Testis (tissue), 2 donors: ENCODE measurements at regions not wholly inside any gene's neighbourhood (a gene's known extent, or its start where the extent isn't known, plus 50 kb on each side); places are given as distances from the start of the nearest gene placed in this dataset.

Source experiments
- POLR2A ChIP-seq: fragments of 450-650 bp; IDR thresholded peaks from one replicate; pipeline ENCODE4 v1.6.1; 2017; ENCODE audit warnings: antibody characterized with exemption, mild to moderate bottlenecking, moderate library complexity
- TF ChIP-seq, protein P1 (sequence below), 3 experiments: fragments of 450-650 bp in 2 of 3; fragments of 200-600 bp in 1 of 3; sonication (generic) in 1 of 3; IDR thresholded peaks; one replicate each; pipeline ENCODE4 v1.5.1; 2016 to 2019; ENCODE audit warnings: antibody characterized with exemption in 3 of 3, mild to moderate bottlenecking in 2 of 3, moderate library complexity in 1 of 3

DNA sequence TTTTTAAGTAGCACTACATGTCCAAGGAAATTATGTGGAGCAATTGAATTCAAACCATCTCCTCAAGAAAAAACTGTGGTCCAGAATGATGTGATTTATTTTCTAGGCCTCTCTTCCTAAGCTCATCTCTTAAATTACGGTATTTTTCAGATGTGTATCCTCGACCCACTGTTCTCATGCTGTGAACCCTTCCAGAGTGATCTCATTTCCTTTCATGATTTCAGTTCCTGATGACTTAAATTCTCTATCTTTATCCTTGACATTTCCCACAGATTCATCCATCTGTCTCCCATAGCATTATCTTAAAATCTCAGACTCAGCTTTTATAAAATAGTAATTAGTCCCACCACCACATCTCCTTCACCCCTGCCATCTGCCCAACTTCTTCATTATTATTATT lies 117.6 kb upstream of the SPRY2 start:
- TF ChIP-seq POLR2A: no peak
- TF ChIP-seq, protein P1, sequence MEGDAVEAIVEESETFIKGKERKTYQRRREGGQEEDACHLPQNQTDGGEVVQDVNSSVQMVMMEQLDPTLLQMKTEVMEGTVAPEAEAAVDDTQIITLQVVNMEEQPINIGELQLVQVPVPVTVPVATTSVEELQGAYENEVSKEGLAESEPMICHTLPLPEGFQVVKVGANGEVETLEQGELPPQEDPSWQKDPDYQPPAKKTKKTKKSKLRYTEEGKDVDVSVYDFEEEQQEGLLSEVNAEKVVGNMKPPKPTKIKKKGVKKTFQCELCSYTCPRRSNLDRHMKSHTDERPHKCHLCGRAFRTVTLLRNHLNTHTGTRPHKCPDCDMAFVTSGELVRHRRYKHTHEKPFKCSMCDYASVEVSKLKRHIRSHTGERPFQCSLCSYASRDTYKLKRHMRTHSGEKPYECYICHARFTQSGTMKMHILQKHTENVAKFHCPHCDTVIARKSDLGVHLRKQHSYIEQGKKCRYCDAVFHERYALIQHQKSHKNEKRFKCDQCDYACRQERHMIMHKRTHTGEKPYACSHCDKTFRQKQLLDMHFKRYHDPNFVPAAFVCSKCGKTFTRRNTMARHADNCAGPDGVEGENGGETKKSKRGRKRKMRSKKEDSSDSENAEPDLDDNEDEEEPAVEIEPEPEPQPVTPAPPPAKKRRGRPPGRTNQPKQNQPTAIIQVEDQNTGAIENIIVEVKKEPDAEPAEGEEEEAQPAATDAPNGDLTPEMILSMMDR (IDR thresholded peaks at IDR 0.05): no peak
